SK-N-SH treated with all-trans-retinoic acid at 6 μM for 48 hours (cell line): ENCODE measurements at regions not wholly inside any gene's neighbourhood (a gene's known extent, or its start where the extent isn't known, plus 50 kb on each side); places are given as distances from the start of the nearest gene placed in this dataset.
A peak's percentile ranks its signal among the peaks of the same experiment; 100 is the strongest.
"Not testable (repeated sequence)": the region's sequence is repeated elsewhere in the genome, so short reads cannot be mapped to it uniquely, and the experiment has no call there.

Experiments used
- ATAC-seq: fragments of 200-7000 bp; cut with Tn5 transposase; 3 replicates; pipeline ENCODE4 v1.9.1; 2020; ENCODE audit warnings: mild to moderate bottlenecking, moderate library complexity
- ARNTL ChIP-seq: fragments of 450-650 bp; formaldehyde crosslinking; IDR thresholded peaks from 2 replicates; pipeline ENCODE4 v1.5.0; 2020; ENCODE audit warnings: low read depth, mild to moderate bottlenecking, moderate library complexity, borderline replicate concordance
- BACH2 ChIP-seq: fragments of 250-450 bp; sonication (Bioruptor Pico); IDR thresholded peaks from 2 replicates; pipeline ENCODE4 v1.9.0; 2021; ENCODE audit warnings: mild to moderate bottlenecking, borderline replicate concordance
- CREB5 ChIP-seq: fragments of 250-450 bp; sonication (Bioruptor Pico); IDR thresholded peaks from 2 replicates; pipeline ENCODE4 v1.5.1; 2020; ENCODE audit warnings: low read depth, mild to moderate bottlenecking, moderate library complexity
- CSDC2 ChIP-seq: fragments of 250-450 bp; sonication (Bioruptor Pico); IDR thresholded peaks from 2 replicates; pipeline ENCODE4 v1.5.0; 2020; ENCODE audit warnings: mild to moderate bottlenecking, moderate library complexity
- ESRRG ChIP-seq: fragments of 250-450 bp; sonication (Bioruptor Pico); IDR thresholded peaks from 2 replicates; pipeline ENCODE4 v1.6.1; 2021; ENCODE audit warnings: mild to moderate bottlenecking
- ISL1 ChIP-seq: fragments of 250-450 bp; sonication (Bioruptor Pico); IDR thresholded peaks from 2 replicates; pipeline ENCODE4 v2.1.2; 2022; ENCODE audit warnings: mild to moderate bottlenecking, moderate library complexity
- PATZ1 ChIP-seq: fragments of 250-450 bp; sonication (Bioruptor Pico); IDR thresholded peaks from 2 replicates; pipeline ENCODE4 v1.8.0; 2020; ENCODE audit warnings: mild to moderate bottlenecking, moderate library complexity, borderline replicate concordance
- POU6F1 ChIP-seq: fragments of 250-450 bp; sonication (Bioruptor Pico); IDR thresholded peaks from 2 replicates; pipeline ENCODE4 v1.8.0; 2021; ENCODE audit warnings: low read depth, mild to moderate bottlenecking, moderate library complexity, borderline replicate concordance
- PPARA ChIP-seq: fragments of 250-450 bp; sonication (Bioruptor Pico); IDR thresholded peaks from 2 replicates; pipeline ENCODE4 v1.5.0; 2020; ENCODE audit warnings: mild to moderate bottlenecking, borderline replicate concordance
- RARB ChIP-seq: fragments of 250-450 bp; sonication (Bioruptor Pico); IDR thresholded peaks from 2 replicates; pipeline ENCODE4 v1.8.0; 2021; ENCODE audit warnings: mild to moderate bottlenecking, moderate library complexity
- SNAI2 ChIP-seq: fragments of 250-450 bp; sonication (Bioruptor Pico); IDR thresholded peaks from 2 replicates; pipeline ENCODE4 v1.5.0; 2020; ENCODE audit warnings: mild to moderate bottlenecking, moderate library complexity
- TCF4 ChIP-seq: fragments of 250-450 bp; sonication (Bioruptor Pico); IDR thresholded peaks from 2 replicates; pipeline ENCODE4 v1.8.0; 2021; ENCODE audit warnings: mild to moderate bottlenecking, moderate library complexity, borderline replicate concordance
- TOX ChIP-seq: fragments of 250-450 bp; sonication (Bioruptor Pico); IDR thresholded peaks from 2 replicates; pipeline ENCODE4 v1.8.0; 2021; ENCODE audit warnings: mild to moderate bottlenecking, moderate library complexity, borderline replicate concordance
- TSHZ2 ChIP-seq: fragments of 250-450 bp; sonication (Bioruptor Pico); IDR thresholded peaks from 2 replicates; pipeline ENCODE4 v1.5.0; 2020; ENCODE audit warnings: mild to moderate bottlenecking, moderate library complexity
- ZC3H10 ChIP-seq: fragments of 250-450 bp; sonication (Bioruptor Pico); IDR thresholded peaks from 2 replicates; pipeline ENCODE4 v1.5.1; 2021; ENCODE audit warnings: mild to moderate bottlenecking, moderate library complexity
- ZFP3 ChIP-seq: fragments of 250-450 bp; sonication (Bioruptor Pico); IDR thresholded peaks from 2 replicates; pipeline ENCODE4 v1.5.0; 2020; ENCODE audit warnings: mild to moderate bottlenecking, moderate library complexity
- ZFP30 ChIP-seq: fragments of 450-650 bp; formaldehyde crosslinking; IDR thresholded peaks from 2 replicates; pipeline ENCODE4 v1.5.0; 2022; ENCODE audit warnings: mild to moderate bottlenecking, moderate library complexity
- ZNF565 ChIP-seq: fragments of 450-650 bp; formaldehyde crosslinking; conservative IDR thresholded peaks from 2 replicates; pipeline ENCODE4 v1.5.0; 2020; ENCODE audit warnings: low read depth, mild to moderate bottlenecking, moderate library complexity

- peak; percentile 84 for ATAC-seq
- no peak for TF ChIP-seq ISL1 (CRISPR knock-in tag)
- TF ChIP-seq RARB (CRISPR knock-in tag), result no peak
- no peak for TF ChIP-seq ZC3H10
- no peak for TF ChIP-seq SNAI2 (CRISPR knock-in tag)
- no peak for TF ChIP-seq PPARA (CRISPR knock-in tag)
Measured at GRCh38 chr15:20356444-20356910, 185.1 kb downstream of the GOLGA6L6 start.

GRCh38 chr15:20355256-20355868 is 186.2 kb downstream of the GOLGA6L6 start:
- no peak for ATAC-seq
- no peak for TF ChIP-seq ESRRG (CRISPR knock-in tag)
- TF ChIP-seq POU6F1, result no peak
- TF ChIP-seq TSHZ2 (CRISPR knock-in tag), result no peak
- no peak for TF ChIP-seq ZNF565 (CRISPR knock-in tag)
- TF ChIP-seq PATZ1 (CRISPR knock-in tag), result no peak
- no peak for TF ChIP-seq ZFP30 (CRISPR knock-in tag)
- no peak for TF ChIP-seq CSDC2 (CRISPR knock-in tag)
- no peak for TF ChIP-seq TOX
- no peak for TF ChIP-seq RARB (CRISPR knock-in tag)
- TF ChIP-seq PPARA (CRISPR knock-in tag), result no peak
- TF ChIP-seq ZFP3 (CRISPR knock-in tag), result no peak

GRCh38 chr15:20354884-20355223 is 186.7 kb downstream of the GOLGA6L6 start:
- ATAC-seq, result not testable (repeated sequence)

- ATAC-seq, result no peak
- no peak for TF ChIP-seq TCF4 (CRISPR knock-in tag)
- TF ChIP-seq POU6F1, result no peak
- TF ChIP-seq CREB5 (CRISPR knock-in tag), result no peak
- TF ChIP-seq RARB (CRISPR knock-in tag), result no peak
- no peak for TF ChIP-seq ARNTL
- no peak for TF ChIP-seq TSHZ2 (CRISPR knock-in tag)
- no peak for TF ChIP-seq ZNF565 (CRISPR knock-in tag)
- TF ChIP-seq BACH2 (CRISPR knock-in tag), result no peak
- TF ChIP-seq ISL1 (CRISPR knock-in tag), result no peak
Measured at GRCh38 chr15:20353966-20354883, 187.4 kb downstream of the GOLGA6L6 start.
